Middle frontal gyrus (tissue), 1 donor: ENCODE measurements at regions not wholly inside any gene's neighbourhood (a gene's known extent, or its start where the extent isn't known, plus 50 kb on each side); places are given as distances from the start of the nearest gene placed in this dataset.
"Not testable (repeated sequence)": the region's sequence is repeated elsewhere in the genome, so short reads cannot be mapped to it uniquely, and the experiment has no call there.

Experiments used
- DNase-seq: peaks from one replicate; pipeline ENCODE4 v3.0.0-alpha.2; 2015; ENCODE audit warnings: low spot score; ENCODE audit errors: extremely low spot score

- DNase-seq, result no peak
Observed at GRCh38 chr7:156547884-156548561, 92.6 kb upstream of the RNF32 start.

- DNase-seq, result peak; percentile 26
Observed at GRCh38 chr7:156545979-156546378, 94.6 kb upstream of the RNF32 start.

GRCh38 chr7:156544919-156545715 is 95.5 kb upstream of the RNF32 start:
- no peak for DNase-seq

- DNase-seq, result no peak
Observed at GRCh38 chr7:156543699-156544598, 96.6 kb upstream of the RNF32 start.

GRCh38 chr7:156540619-156541165 is 99.9 kb upstream of the RNF32 start:
- DNase-seq, result no peak

GRCh38 chr7:156539999-156540398 is 100.6 kb upstream of the RNF32 start:
- no peak for DNase-seq

GRCh38 chr7:156537006-156537405 is 103.6 kb upstream of the RNF32 start:
- no peak for DNase-seq

- DNase-seq, result no peak
Observed at GRCh38 chr7:156534925-156535324, 105.6 kb upstream of the RNF32 start.

GRCh38 chr7:156533964-156534363 is 106.6 kb upstream of the RNF32 start:
- no peak for DNase-seq

GRCh38 chr7:156533420-156533819 is 107.2 kb upstream of the RNF32 start:
- no peak for DNase-seq

- DNase-seq, result no peak
Observed at GRCh38 chr7:156532016-156532602, 108.5 kb upstream of the RNF32 start.

- DNase-seq, result no peak
Observed at GRCh38 chr7:156529956-156530355, 110.6 kb upstream of the RNF32 start.

- DNase-seq, result no peak
Observed at GRCh38 chr7:156527458-156527890, 113.1 kb upstream of the RNF32 start.

GRCh38 chr7:156524818-156525597 is 115.6 kb upstream of the RNF32 start:
- no peak for DNase-seq

GRCh38 chr7:156523447-156524048 is 117.0 kb upstream of the RNF32 start:
- DNase-seq, result no peak

- no peak for DNase-seq
Observed at GRCh38 chr7:156522801-156523200, 117.8 kb upstream of the RNF32 start.

GRCh38 chr7:156519070-156519469 is 121.5 kb upstream of the RNF32 start:
- DNase-seq, result no peak

GRCh38 chr7:156518466-156518865 is 122.1 kb upstream of the RNF32 start:
- no peak for DNase-seq

GRCh38 chr7:156517858-156518257 is 122.7 kb upstream of the RNF32 start:
- DNase-seq, result not testable (repeated sequence)
